ENCODE measurements at regions not wholly inside any gene's neighbourhood (a gene's known extent, or its start where the extent isn't known, plus 50 kb on each side); places are given as distances from the start of the nearest gene placed in this dataset.

GRCh38 chr11:128207861-128208321, 379.5 kb downstream of the ETS1 start:
- FAIRE-seq = peak; percentile 62
- Histone ChIP-seq H3K9ac (replicated peaks; ENCODE audit: extremely low read depth, insufficient read depth, low read length) (peak overlapping the region; percentile 77), H3K27ac (ENCODE audit: insufficient read depth, low read depth, low read length) (peak overlapping the region; percentile 97), H3K27me3 (ENCODE audit: control insufficient read depth in 2 of 2, insufficient read depth in 2 of 2, low read length in 2 of 2) (no peaks in the 10 kb centered on the region), H3K79me2 (ENCODE audit: control insufficient read depth, insufficient read depth, low read length) (no peaks in the 10 kb centered on the region), H3K4me1 (ENCODE audit: control insufficient read depth, extremely low read depth, insufficient read depth, low read length) (peaks cover 49% of the 10 kb centered on the region), H3K9me3 (replicated peaks; ENCODE audit: control insufficient read depth, insufficient read depth, low read length) (no peaks in the 10 kb centered on the region), H3K9me1 (replicated peaks; ENCODE audit: control insufficient read depth, extremely low read depth, insufficient read depth, low read length) (no peaks in the 10 kb centered on the region), H3K4me3 (replicated peaks in 1 of 3; ENCODE audit: insufficient read depth in 1 of 3, low read depth in 1 of 3, low read length in 3 of 3) (no peak overlapping the region), H4K20me1 (replicated peaks; ENCODE audit: control insufficient read depth, extremely low read depth, insufficient read depth, low read length) (no peaks in the 10 kb centered on the region), H3K4me2 (ENCODE audit: insufficient read depth, low read length) (peak overlapping the region; percentile 58), H2AFZ (ENCODE audit: low read depth, low read length) (no peak overlapping the region), H3K36me3 (ENCODE audit: control insufficient read depth in 2 of 2, extremely low read depth in 1 of 2, insufficient read depth in 2 of 2, low read length in 2 of 2) (no peaks in the 10 kb centered on the region)
- intact Hi-C loops (cut with micrococcal nuclease) = loop anchor here (1.0 to 2.0 kb wide), 12 partner anchors 13 to 497 kb away; no protein-coding TSS in a partner anchor
- CTCF ChIA-PET = interaction anchor here (1.1 to 2.2 kb wide), 7 partner anchors 13 to 497 kb away, joined by 3 to 14 read pairs (median 6); no protein-coding TSS in a partner anchor
- POLR2A ChIA-PET = interaction anchor here (1.0 kb wide), 1 partner anchor 128 kb away, joined by 3 read pairs; no protein-coding TSS in a partner anchor
- TF ChIP-seq EZH2 (IDR thresholded peaks at IDR 0.05; ENCODE audit: borderline replicate concordance, low read depth, low read length, severe bottlenecking) (no peak), GATA2 (IDR thresholded peaks at IDR 0.05; ENCODE audit: insufficient read depth, insufficient read length, low read depth, low read length) (peak; percentile 19), JUN (IDR thresholded peaks at IDR 0.05; ENCODE audit: borderline replicate concordance, insufficient read depth, insufficient read length, low read depth) (peak; percentile 84), FOS (IDR thresholded peaks at IDR 0.05; ENCODE audit: borderline replicate concordance, insufficient read depth, low read length) (peak; percentile 79), POLR2AphosphoS5 (IDR thresholded peaks at IDR 0.05; ENCODE audit: insufficient read depth, low read depth, low read length) (no peak), POLR2A (IDR thresholded peaks at IDR 0.05; ENCODE audit: low read depth, low read length) (peak; percentile 29)
- peak; percentile 88 for DNase-seq (ENCODE audit: low read depth, low spot score)
- BruUV-seq (replicated peaks) = no TSS peak
- dilution Hi-C loops (cut with MboI; ENCODE audit: extremely low pct_ligation_motif_present, low sequenced_read_pairs) = no loop called here

GRCh38 chr11:128206461-128206860, 380.9 kb downstream of the ETS1 start:
- H3K27me3 ChIP-seq (ENCODE audit: control insufficient read depth in 2 of 2, insufficient read depth in 2 of 2, low read length in 2 of 2) = no peaks in the 10 kb centered on the region
- FAIRE-seq (no peak), DNase-seq (ENCODE audit: low read depth, low spot score) (no peak)
- H2AFZ ChIP-seq (ENCODE audit: low read depth, low read length) = no peak overlapping the region
- TF ChIP-seq FOS (IDR thresholded peaks at IDR 0.05; ENCODE audit: borderline replicate concordance, insufficient read depth, low read length) (peak; percentile 30), POLR2A (IDR thresholded peaks at IDR 0.05; ENCODE audit: low read depth, low read length) (no peak)
- no peaks in the 10 kb centered on the region for H3K36me3 ChIP-seq (ENCODE audit: control insufficient read depth in 2 of 2, extremely low read depth in 1 of 2, insufficient read depth in 2 of 2, low read length in 2 of 2)
- no peak overlapping the region for H3K27ac ChIP-seq (ENCODE audit: insufficient read depth, low read depth, low read length)
- ChIA-PET CTCF (no interaction called here), POLR2A (no interaction called here)
- H4K20me1 ChIP-seq (replicated peaks; ENCODE audit: control insufficient read depth, extremely low read depth, insufficient read depth, low read length) = no peaks in the 10 kb centered on the region
- BruUV-seq (replicated peaks) = no TSS peak
- H3K9me3 ChIP-seq (replicated peaks; ENCODE audit: control insufficient read depth, insufficient read depth, low read length) = no peaks in the 10 kb centered on the region
- no peaks in the 10 kb centered on the region for H3K79me2 ChIP-seq (ENCODE audit: control insufficient read depth, insufficient read depth, low read length)
- no peaks in the 10 kb centered on the region for H3K9me1 ChIP-seq (replicated peaks; ENCODE audit: control insufficient read depth, extremely low read depth, insufficient read depth, low read length)
- H3K9ac ChIP-seq (replicated peaks; ENCODE audit: extremely low read depth, insufficient read depth, low read length) = no peak overlapping the region
- H3K4me1 ChIP-seq (ENCODE audit: control insufficient read depth, extremely low read depth, insufficient read depth, low read length) = peaks cover 48% of the 10 kb centered on the region
- intact Hi-C loops (cut with micrococcal nuclease) (no loop called here), dilution Hi-C loops (cut with MboI; ENCODE audit: extremely low pct_ligation_motif_present, low sequenced_read_pairs) (no loop called here)
- no peak overlapping the region for H3K4me2 ChIP-seq (ENCODE audit: insufficient read depth, low read length)
- no peak overlapping the region for H3K4me3 ChIP-seq (replicated peaks in 1 of 3; ENCODE audit: insufficient read depth in 1 of 3, low read depth in 1 of 3, low read length in 3 of 3)

All from endothelial cell of umbilical vein (primary cell).